GM23248 (cell line): ENCODE measurements at regions not wholly inside any gene's neighbourhood (a gene's known extent, or its start where the extent isn't known, plus 50 kb on each side); places are given as distances from the start of the nearest gene placed in this dataset.
A peak's percentile ranks its signal among the peaks of the same experiment; 100 is the strongest.

ENCODE experiments used
- DNase-seq: peaks from one replicate; pipeline ENCODE4 v3.0.0-alpha.2; 2015
- H2AFZ ChIP-seq: fragments of 200-600 bp; sonication (generic); 2 replicates; pipeline ENCODE4 v1.6.1; 2016; ENCODE audit warnings: antibody characterized with exemption
- H3F3A ChIP-seq: fragments of 200-600 bp; sonication (generic); 2 replicates; pipeline ENCODE4 v1.6.1; 2016; ENCODE audit warnings: mild to moderate bottlenecking, antibody characterized with exemption, mixed run types; ENCODE audit not compliant: insufficient read depth
- H3K27ac ChIP-seq: fragments of 200-600 bp; sonication (generic); 2 replicates; pipeline ENCODE4 v1.5.1; 2016; ENCODE audit warnings: mild to moderate bottlenecking
- H3K27me3 ChIP-seq: fragments of 200-600 bp; sonication (generic); replicated peaks from 2 replicates; pipeline ENCODE4 v1.6.1; 2016; ENCODE audit warnings: mild to moderate bottlenecking; ENCODE audit not compliant: insufficient read depth
- H3K36me3 ChIP-seq: fragments of 200-600 bp; sonication (generic); 2 replicates; pipeline ENCODE4 v1.6.1; 2016; ENCODE audit warnings: low read depth, mild to moderate bottlenecking
- H3K4me1 ChIP-seq: fragments of 200-600 bp; sonication (generic); 2 replicates; pipeline ENCODE4 v1.6.1; 2016; ENCODE audit warnings: mild to moderate bottlenecking; ENCODE audit not compliant: insufficient read depth
- H3K4me2 ChIP-seq: fragments of 200-600 bp; sonication (generic); one replicate; pipeline ENCODE4 v1.6.1; 2016; ENCODE audit warnings: mild to moderate bottlenecking; ENCODE audit not compliant: unreplicated experiment
- H3K4me3 ChIP-seq: fragments of 200-600 bp; sonication (generic); 2 replicates; pipeline ENCODE4 v1.5.1; 2016; ENCODE audit warnings: mild to moderate bottlenecking
- H3K79me2 ChIP-seq: fragments of 200-600 bp; sonication (generic); 2 replicates; pipeline ENCODE4 v1.6.1; 2016; ENCODE audit warnings: mild to moderate bottlenecking; ENCODE audit not compliant: insufficient read depth
- H3K9ac ChIP-seq: fragments of 200-600 bp; sonication (generic); 2 replicates; pipeline ENCODE4 v1.6.1; 2016; ENCODE audit warnings: mild to moderate bottlenecking
- H3K9me2 ChIP-seq: fragments of 200-600 bp; sonication (generic); 2 replicates; pipeline ENCODE4 v1.6.1; 2016; ENCODE audit warnings: mixed run types, mild to moderate bottlenecking, moderate library complexity; ENCODE audit not compliant: insufficient read depth
- H3K9me3 ChIP-seq: fragments of 200-600 bp; sonication (generic); one replicate; pipeline ENCODE4 v1.6.1; 2017; ENCODE audit warnings: low read depth
- H4K20me1 ChIP-seq: fragments of 200-600 bp; sonication (generic); 2 replicates; pipeline ENCODE4 v1.6.0; 2016; ENCODE audit not compliant: insufficient read depth
- EZH2 ChIP-seq: fragments of 200-600 bp; sonication (generic); IDR thresholded peaks from 2 replicates; pipeline ENCODE4 v1.6.1; 2018; ENCODE audit warnings: antibody characterized with exemption, mild to moderate bottlenecking; ENCODE audit not compliant: insufficient read depth, poor library complexity, severe bottlenecking
- EZH2phosphoT487 ChIP-seq: fragments of 200-600 bp; sonication (generic); IDR thresholded peaks from 2 replicates; pipeline ENCODE4 v1.6.1; 2018; ENCODE audit warnings: antibody characterized with exemption, moderate library complexity, mild to moderate bottlenecking, low read depth; ENCODE audit not compliant: insufficient read depth
- WGBS, 2 experiments: methylation state at CpG; one replicate each; pipeline ENCODE4 v1.1.6; 2015 to 2017; ENCODE audit warnings: low lambda C conversion rate in 2 of 2, low coverage in 1 of 2; ENCODE audit errors: missing lambda C conversion rate in 2 of 2; 5-methylcytosine and 5-hydroxymethylcytosine counted together
- in situ Hi-C: fragments of 300-500 bp; cut with MboI; formaldehyde crosslinking; loops from 2 replicates; pipeline ENCODE4 v1.15.0; 2020

- Histone ChIP-seq H3K36me3 (peaks cover 27% of the 10 kb centered on the region), H3K27me3 (no peaks in the 10 kb centered on the region), H2AFZ (no peak overlapping the region), H3K9me2 (no peaks in the 10 kb centered on the region), H3K79me2 (peaks cover 98% of the 10 kb centered on the region), H3F3A (peaks cover 84% of the 10 kb centered on the region), H3K9ac (peak overlapping the region; percentile 91), H3K4me1 (peaks cover 50% of the 10 kb centered on the region), H3K9me3 (no peaks in the 10 kb centered on the region), H3K27ac (peak overlapping the region; percentile 84), H3K4me3 (peak overlapping the region; percentile 85), H3K4me2 (peak overlapping the region; percentile 85), H4K20me1 (no peaks in the 10 kb centered on the region)
- WGBS, 2 experiments: 70 to 77% methylated on average over 5 of the region's 5 CpGs
- peak; percentile 40 for DNase-seq
- in situ Hi-C loops: no loop called here
- no peak for TF ChIP-seq EZH2
- no peak for TF ChIP-seq EZH2phosphoT487
These were observed 73.8 kb upstream of the IFNE start for GRCh38 chr9:21555911-21556310.

DNA sequence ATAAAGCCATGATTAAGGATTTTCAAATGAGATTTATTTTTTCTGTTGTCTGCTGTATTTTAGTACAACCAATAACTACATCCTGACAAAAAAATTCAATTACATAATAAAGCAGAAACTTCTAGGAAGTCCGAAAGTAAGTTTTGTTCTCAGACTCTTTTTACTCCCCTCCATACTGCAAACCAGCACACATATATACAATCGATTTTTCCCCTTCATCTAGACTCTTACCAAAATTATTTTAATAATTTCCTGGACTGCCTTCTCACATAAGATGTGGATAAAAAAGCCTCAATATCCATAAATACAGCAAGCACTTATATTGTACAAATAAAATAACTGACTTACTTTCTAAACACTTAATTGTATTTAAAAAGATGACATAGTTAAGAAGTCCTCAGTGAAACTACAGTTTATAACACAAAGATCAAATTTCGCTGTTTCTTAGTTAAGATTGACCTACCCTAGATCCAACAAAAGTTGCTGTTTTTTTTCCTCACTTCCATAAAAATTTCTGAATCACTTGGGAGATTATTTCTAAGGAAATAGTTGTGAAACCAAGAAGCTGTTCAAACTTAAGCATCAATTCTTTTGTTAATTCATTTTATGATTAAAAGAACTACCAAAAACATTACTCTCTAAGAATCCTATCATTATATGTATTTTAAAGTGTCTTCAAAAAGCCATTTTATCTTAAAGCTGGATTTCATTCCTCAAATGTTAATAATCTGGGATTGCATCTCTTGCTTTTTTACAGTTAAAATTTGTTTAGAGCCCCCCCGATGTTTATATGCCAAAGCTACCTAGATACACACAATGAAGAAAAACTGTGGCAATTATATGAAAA, 74.7 kb upstream of the IFNE start:
- Histone ChIP-seq H3K9me3 (no peaks in the 10 kb centered on the region), H3K4me1 (peaks cover 43% of the 10 kb centered on the region), H3K36me3 (peaks cover 27% of the 10 kb centered on the region), H3K79me2 (peaks cover 97% of the 10 kb centered on the region), H3K4me3 (peak overlapping the region; percentile 85), H3K27ac (peak overlapping the region; percentile 84), H3K27me3 (no peaks in the 10 kb centered on the region), H2AFZ (no peak overlapping the region), H3K9me2 (no peaks in the 10 kb centered on the region), H4K20me1 (no peaks in the 10 kb centered on the region), H3K4me2 (peak overlapping the region; percentile 85), H3F3A (peaks cover 75% of the 10 kb centered on the region), H3K9ac (peak overlapping the region; percentile 91)
- WGBS, 2 experiments: 30% methylated on average over 4 of the region's 4 CpGs
- DNase-seq: no peak
- in situ Hi-C loops: no loop called here
- peak; percentile 25; the same call in 1 of the 2 replicates for TF ChIP-seq EZH2phosphoT487
- no peak for TF ChIP-seq EZH2

DNA sequence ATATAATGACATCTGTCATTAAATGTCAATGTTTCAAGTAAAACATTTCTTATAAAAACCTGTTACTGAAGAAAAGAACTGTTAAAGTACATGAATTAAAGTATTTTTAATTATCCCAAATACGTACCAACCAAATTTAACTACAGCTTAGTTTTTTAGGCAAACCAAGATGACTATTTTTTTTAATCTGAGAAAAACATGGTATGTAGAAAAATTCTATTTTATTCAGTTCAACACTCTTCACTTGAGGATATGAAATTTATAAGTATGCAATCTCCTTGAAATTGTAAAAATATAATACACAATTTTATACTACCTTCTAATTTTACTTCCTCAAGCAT, 75.3 kb upstream of the IFNE start:
- Histone ChIP-seq H3F3A (peaks cover 70% of the 10 kb centered on the region), H3K4me3 (peak overlapping the region; percentile 85), H2AFZ (no peak overlapping the region), H3K4me1 (peaks cover 37% of the 10 kb centered on the region), H3K27me3 (no peaks in the 10 kb centered on the region), H3K79me2 (peaks cover 93% of the 10 kb centered on the region), H3K4me2 (peak overlapping the region; percentile 85), H3K27ac (peak overlapping the region; percentile 84), H3K9me3 (no peaks in the 10 kb centered on the region), H3K9ac (peak overlapping the region; percentile 91), H4K20me1 (no peaks in the 10 kb centered on the region), H3K9me2 (no peaks in the 10 kb centered on the region), H3K36me3 (peaks cover 27% of the 10 kb centered on the region)
- no peak for DNase-seq
- no peak for TF ChIP-seq EZH2
- TF ChIP-seq EZH2phosphoT487: no peak
- 24 to 32% methylated on average over 1 of the region's 1 CpG for WGBS, 2 experiments
- in situ Hi-C loops: no loop called here

DNA sequence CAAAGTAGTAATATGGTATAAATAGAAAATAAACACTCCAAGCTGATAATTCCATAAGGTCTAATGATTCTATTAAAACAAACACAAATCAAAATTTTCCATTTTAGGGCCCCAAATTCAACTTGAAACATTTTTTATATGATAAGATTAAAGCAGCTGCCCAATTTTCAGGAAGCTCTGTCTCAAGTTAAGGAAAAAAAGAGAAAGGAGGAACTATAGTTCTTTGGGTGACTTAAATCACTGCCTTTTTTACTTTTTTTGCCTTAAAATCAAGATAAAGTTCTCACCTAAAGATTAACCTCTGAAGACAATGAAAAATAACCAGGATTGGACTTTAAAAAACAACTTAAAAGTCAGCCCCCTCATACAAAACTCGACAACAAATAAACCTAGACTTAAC, 76.0 kb upstream of the IFNE start:
- WGBS, 2 experiments: 3% methylated on average over 1 of the region's 1 CpG
- H3K79me2 ChIP-seq: peaks cover 86% of the 10 kb centered on the region
- in situ Hi-C loops: no loop called here
- H2AFZ ChIP-seq: no peak overlapping the region
- DNase-seq: no peak
- H3K4me3 ChIP-seq: peak overlapping the region; percentile 85
- peak overlapping the region; percentile 84 for H3K27ac ChIP-seq
- no peaks in the 10 kb centered on the region for H3K27me3 ChIP-seq
- H3F3A ChIP-seq: peaks cover 63% of the 10 kb centered on the region
- H4K20me1 ChIP-seq: no peaks in the 10 kb centered on the region
- peak overlapping the region; percentile 85 for H3K4me2 ChIP-seq
- H3K4me1 ChIP-seq: peaks cover 30% of the 10 kb centered on the region
- H3K9me2 ChIP-seq: no peaks in the 10 kb centered on the region
- peak overlapping the region; percentile 91 for H3K9ac ChIP-seq
- no peaks in the 10 kb centered on the region for H3K9me3 ChIP-seq
- peaks cover 24% of the 10 kb centered on the region for H3K36me3 ChIP-seq
- TF ChIP-seq EZH2 (no peak), EZH2phosphoT487 (no peak)
